HFFc6 (cell line): ENCODE measurements at regions not wholly inside any gene's neighbourhood (a gene's known extent, or its start where the extent isn't known, plus 50 kb on each side); places are given as distances from the start of the nearest gene placed in this dataset.

Experiments
- DNase-seq: peaks from one replicate; pipeline ENCODE4 v3.0.0-alpha.2; 2018
- H3K27ac Mint-ChIP-seq: 2 replicates; pipeline ENCODE4 v1.8.0; 2020; ENCODE audit warnings: mild to moderate bottlenecking, mixed read lengths
- H3K27me3 Mint-ChIP-seq: 2 replicates; pipeline ENCODE4 v1.8.0; 2021; ENCODE audit warnings: mild to moderate bottlenecking, moderate library complexity, mixed read lengths; ENCODE audit not compliant: insufficient read depth
- H3K36me3 Mint-ChIP-seq: 2 replicates; pipeline ENCODE4 v1.8.0; 2021; ENCODE audit warnings: low read depth, mixed read lengths
- H3K4me1 Mint-ChIP-seq: 2 replicates; pipeline ENCODE4 v1.8.0; 2020; ENCODE audit warnings: low read depth, mixed read lengths
- H3K4me3 Mint-ChIP-seq: 2 replicates; pipeline ENCODE4 v1.8.0; 2020; ENCODE audit warnings: mild to moderate bottlenecking, moderate library complexity, mixed read lengths
- H3K9me3 Mint-ChIP-seq: 2 replicates; pipeline ENCODE4 v1.8.0; 2020; ENCODE audit warnings: mild to moderate bottlenecking, mixed read lengths
- CTCF ChIP-seq: fragments of 200-600 bp; sonication (generic); IDR thresholded peaks from 2 replicates; pipeline ENCODE4 v1.5.0; 2021; ENCODE audit warnings: antibody characterized with exemption, mild to moderate bottlenecking

- peaks cover 2% of the 10 kb centered on the region for H3K27me3 Mint-ChIP-seq
- H3K4me1 Mint-ChIP-seq, result no peaks in the 10 kb centered on the region
- no peak overlapping the region for H3K4me3 Mint-ChIP-seq
- H3K27ac Mint-ChIP-seq, result no peak overlapping the region
- TF ChIP-seq CTCF, result no peak
- DNase-seq, result no peak
- peaks cover 56% of the 10 kb centered on the region for H3K9me3 Mint-ChIP-seq
- peaks cover 28% of the 10 kb centered on the region for H3K36me3 Mint-ChIP-seq
Measured at GRCh38 chr21:34009193-34009592, 64.2 kb upstream of the MRPS6 start.

- H3K9me3 Mint-ChIP-seq, result peaks cover 50% of the 10 kb centered on the region
- H3K27me3 Mint-ChIP-seq, result no peaks in the 10 kb centered on the region; the same call in 1 of the 2 replicates
- no peak for TF ChIP-seq CTCF
- no peak for DNase-seq
- H3K4me3 Mint-ChIP-seq, result no peak overlapping the region
- H3K4me1 Mint-ChIP-seq, result no peaks in the 10 kb centered on the region
- H3K27ac Mint-ChIP-seq, result no peak overlapping the region
- H3K36me3 Mint-ChIP-seq, result peaks cover 23% of the 10 kb centered on the region
Measured at GRCh38 chr21:34008618-34009017, 64.8 kb upstream of the MRPS6 start.

GRCh38 chr21:34006611-34007168 is 66.7 kb upstream of the MRPS6 start:
- peaks cover 32% of the 10 kb centered on the region for H3K9me3 Mint-ChIP-seq
- no peak overlapping the region for H3K27ac Mint-ChIP-seq
- TF ChIP-seq CTCF, result no peak
- H3K36me3 Mint-ChIP-seq, result peaks cover 8% of the 10 kb centered on the region
- no peak overlapping the region for H3K4me3 Mint-ChIP-seq
- H3K4me1 Mint-ChIP-seq, result no peaks in the 10 kb centered on the region
- DNase-seq, result no peak
- H3K27me3 Mint-ChIP-seq, result no peaks in the 10 kb centered on the region; the same call in 1 of the 2 replicates

DNA sequence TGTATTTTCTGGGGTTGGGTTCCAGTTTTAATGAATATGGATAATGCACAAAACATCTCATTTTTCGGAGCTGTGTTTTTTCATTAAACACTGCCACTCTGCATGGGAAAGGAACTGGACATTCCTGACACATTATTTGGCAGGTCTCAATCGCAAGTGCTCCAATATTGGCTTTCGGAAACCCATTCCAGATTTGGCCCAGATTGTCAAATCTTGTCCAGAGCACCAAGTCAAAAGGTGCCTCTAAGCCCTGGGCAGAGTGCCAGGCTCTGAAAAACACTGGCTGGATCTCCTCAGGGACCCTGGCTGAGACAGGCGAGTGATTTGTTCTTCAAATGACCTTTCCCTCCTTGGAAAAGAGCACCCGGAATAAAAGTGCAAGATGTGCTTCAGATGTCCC is 68.4 kb upstream of the MRPS6 start:
- peaks cover 20% of the 10 kb centered on the region for H3K9me3 Mint-ChIP-seq
- H3K4me3 Mint-ChIP-seq, result no peak overlapping the region
- H3K27me3 Mint-ChIP-seq, result no peaks in the 10 kb centered on the region; the same call in 1 of the 2 replicates
- no peak for DNase-seq
- no peak overlapping the region for H3K27ac Mint-ChIP-seq
- no peaks in the 10 kb centered on the region for H3K36me3 Mint-ChIP-seq
- no peak for TF ChIP-seq CTCF
- H3K4me1 Mint-ChIP-seq, result no peaks in the 10 kb centered on the region

DNA sequence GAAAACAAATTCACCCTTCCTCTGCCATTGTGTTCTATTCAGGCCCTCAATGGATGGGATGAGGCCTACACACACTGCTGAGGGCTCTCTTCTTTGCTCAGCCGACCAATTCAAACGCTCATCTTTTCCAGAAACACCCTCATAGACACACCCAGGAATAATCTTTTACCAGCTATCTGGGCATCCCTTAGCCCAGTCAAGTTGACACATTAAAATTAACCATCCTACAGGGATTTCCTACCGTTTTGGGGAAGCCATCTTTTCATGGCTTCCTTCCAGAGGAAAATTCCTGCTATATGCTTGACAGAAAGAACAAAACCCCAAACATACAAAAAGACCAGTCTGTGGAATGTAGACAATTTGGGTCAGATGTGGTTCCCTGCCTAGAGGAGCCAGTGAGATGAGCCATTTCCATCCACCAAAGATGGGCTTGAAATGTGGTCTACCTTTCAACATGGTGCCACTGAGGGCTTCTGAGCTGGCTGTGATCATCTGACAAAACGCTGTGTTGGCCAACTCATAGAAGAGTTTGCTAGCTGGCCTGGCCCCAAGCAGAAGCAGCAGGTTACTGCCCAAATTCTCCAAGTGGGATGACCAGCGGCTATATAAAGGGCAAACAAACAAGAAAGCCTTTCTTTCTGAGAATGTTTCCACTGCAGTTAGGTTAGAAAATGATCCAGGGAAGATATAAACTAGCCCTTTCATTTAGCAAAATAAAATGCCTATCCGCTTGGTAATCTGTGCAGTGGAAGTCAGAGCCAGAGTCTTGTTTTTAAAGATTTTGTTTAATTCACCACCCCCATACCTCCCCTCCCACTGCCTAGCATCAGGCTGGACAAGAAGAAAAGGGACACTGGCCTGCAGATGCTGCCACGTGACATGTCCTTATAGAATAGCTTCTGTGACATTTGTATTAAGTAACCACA is 69.1 kb upstream of the MRPS6 start:
- H3K36me3 Mint-ChIP-seq, result no peaks in the 10 kb centered on the region

More for the DNA sequence above, 69.1 kb upstream of the MRPS6 start:
- Mint-ChIP-seq H3K9me3 (peaks cover 16% of the 10 kb centered on the region), H3K27me3 (no peaks in the 10 kb centered on the region; the same call in 1 of the 2 replicates), H3K4me1 (no peaks in the 10 kb centered on the region), H3K4me3 (no peak overlapping the region), H3K27ac (no peak overlapping the region)
- no peak for TF ChIP-seq CTCF
- DNase-seq, result no peak
